ENCODE measurements at regions not wholly inside any gene's neighbourhood (a gene's known extent, or its start where the extent isn't known, plus 50 kb on each side); places are given as distances from the start of the nearest gene placed in this dataset.

- Histone ChIP-seq H3K27me3 (no peaks in the 10 kb centered on the region), H3K36me3 (no peaks in the 10 kb centered on the region), H3K4me1 (no peaks in the 10 kb centered on the region), H3K27ac (peak overlapping the region in 1 of 12 donors; percentile 72), H3K9me3 (no peaks in the 10 kb centered on the region), H3K4me3 (no peak overlapping the region)
- no peak for TF ChIP-seq POLR2A (IDR thresholded peaks at IDR 0.05)
- TF ChIP-seq, protein P1, sequence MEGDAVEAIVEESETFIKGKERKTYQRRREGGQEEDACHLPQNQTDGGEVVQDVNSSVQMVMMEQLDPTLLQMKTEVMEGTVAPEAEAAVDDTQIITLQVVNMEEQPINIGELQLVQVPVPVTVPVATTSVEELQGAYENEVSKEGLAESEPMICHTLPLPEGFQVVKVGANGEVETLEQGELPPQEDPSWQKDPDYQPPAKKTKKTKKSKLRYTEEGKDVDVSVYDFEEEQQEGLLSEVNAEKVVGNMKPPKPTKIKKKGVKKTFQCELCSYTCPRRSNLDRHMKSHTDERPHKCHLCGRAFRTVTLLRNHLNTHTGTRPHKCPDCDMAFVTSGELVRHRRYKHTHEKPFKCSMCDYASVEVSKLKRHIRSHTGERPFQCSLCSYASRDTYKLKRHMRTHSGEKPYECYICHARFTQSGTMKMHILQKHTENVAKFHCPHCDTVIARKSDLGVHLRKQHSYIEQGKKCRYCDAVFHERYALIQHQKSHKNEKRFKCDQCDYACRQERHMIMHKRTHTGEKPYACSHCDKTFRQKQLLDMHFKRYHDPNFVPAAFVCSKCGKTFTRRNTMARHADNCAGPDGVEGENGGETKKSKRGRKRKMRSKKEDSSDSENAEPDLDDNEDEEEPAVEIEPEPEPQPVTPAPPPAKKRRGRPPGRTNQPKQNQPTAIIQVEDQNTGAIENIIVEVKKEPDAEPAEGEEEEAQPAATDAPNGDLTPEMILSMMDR (IDR thresholded peaks at IDR 0.05), result no peak
- intact Hi-C loops (cut with DNase I), result no loop called here
- WGBS, 4 donors, result 58 to 71% (median 63%) methylated on average over 9 of the region's 9 CpGs
- DNase-seq (no peak), ATAC-seq (no peak)
Observed at GRCh38 chr4:156137679-156138473, 184.2 kb upstream of the CTSO start.

DNA sequence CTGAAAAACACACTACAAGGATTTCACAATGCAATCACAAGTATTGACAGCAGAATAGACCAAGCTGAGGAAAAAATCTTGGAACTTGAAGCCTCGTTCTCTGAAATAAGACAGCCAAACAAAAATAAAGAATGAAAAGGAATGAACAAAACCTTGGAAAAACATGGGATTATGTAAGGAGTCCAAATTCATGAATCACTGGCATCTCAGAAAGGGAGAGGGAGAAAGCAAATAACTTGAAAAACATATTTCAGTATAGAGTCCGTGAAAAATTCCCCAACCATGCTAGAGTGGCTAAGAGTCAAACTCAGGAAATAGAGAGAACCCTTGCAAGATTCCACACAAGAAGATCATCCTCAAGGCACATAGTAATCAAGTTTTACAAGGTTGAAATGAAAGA is 178.5 kb upstream of the CTSO start:
- Histone ChIP-seq H3K27me3 (no peaks in the 10 kb centered on the region), H3K27ac (no peak overlapping the region), H3K4me1 (no peaks in the 10 kb centered on the region), H3K36me3 (no peaks in the 10 kb centered on the region), H3K4me3 (no peak overlapping the region), H3K9me3 (no peaks in the 10 kb centered on the region)
- ATAC-seq, result no peak
- intact Hi-C loops (cut with DNase I), result no loop called here
- no peak for DNase-seq
- 79 to 92% (median 83%) methylated on average over 2 of the region's 2 CpGs for WGBS, 4 donors
- TF ChIP-seq, protein P1 (IDR thresholded peaks at IDR 0.05), result no peak
- TF ChIP-seq POLR2A (IDR thresholded peaks at IDR 0.05), result no peak

GRCh38 chr4:156128616-156129015 is 174.9 kb upstream of the CTSO start:
- Histone ChIP-seq H3K27ac (no peak overlapping the region), H3K27me3 (no peaks in the 10 kb centered on the region), H3K36me3 (no peaks in the 10 kb centered on the region), H3K9me3 (peaks cover 0 to 22% (median 5%) of the 10 kb centered on the region in 12 donors), H3K4me1 (no peaks in the 10 kb centered on the region), H3K4me3 (no peak overlapping the region)
- TF ChIP-seq, protein P1 (IDR thresholded peaks at IDR 0.05), result no peak
- TF ChIP-seq POLR2A (IDR thresholded peaks at IDR 0.05), result no peak
- no peak for DNase-seq
- intact Hi-C loops (cut with DNase I), result no loop called here
- ATAC-seq, result no peak
- 34 to 46% (median 44%) methylated on average over 1 of the region's 1 CpG for WGBS, 4 donors

DNA sequence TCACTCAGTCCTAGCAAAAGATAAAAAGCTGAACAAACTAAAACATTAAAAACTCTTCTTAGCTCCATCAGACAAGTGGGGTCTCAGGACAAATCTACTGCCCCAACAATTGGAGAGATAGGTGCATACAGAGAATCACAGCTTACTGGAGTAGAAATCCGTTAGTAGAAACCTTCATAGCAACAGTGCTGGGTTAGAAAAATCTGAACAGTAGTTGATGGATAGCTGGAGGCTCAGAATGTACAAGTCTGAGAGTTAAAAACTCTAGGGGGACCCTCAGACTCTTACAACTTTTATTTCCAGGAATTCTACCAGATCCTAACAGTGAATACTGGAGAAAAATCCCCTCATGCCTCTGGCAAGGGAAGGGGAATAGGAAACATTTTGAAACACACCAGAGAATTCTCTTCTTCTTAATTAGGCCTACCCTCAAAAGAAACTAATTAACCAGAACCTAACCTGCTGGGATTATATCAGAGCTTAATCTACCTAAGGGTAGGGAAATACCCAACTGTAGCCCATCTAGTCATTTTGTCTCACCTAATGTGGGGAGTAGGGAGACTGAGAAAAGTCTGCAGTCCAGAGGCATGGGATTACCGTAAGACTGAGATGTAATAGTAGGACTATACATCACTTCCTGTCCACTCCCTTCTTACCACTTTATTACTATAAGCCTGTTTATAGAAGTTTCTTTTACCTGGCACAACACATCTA is 165.0 kb upstream of the CTSO start:
- no peak for TF ChIP-seq POLR2A (IDR thresholded peaks at IDR 0.05)
- TF ChIP-seq, protein P1 (IDR thresholded peaks at IDR 0.05), result no peak
- H3K27me3 ChIP-seq, result no peaks in the 10 kb centered on the region
- ATAC-seq (no peak), DNase-seq (no peak)
- whole genome bisulfite sequencing, 4 donors, result 51 to 79% (median 72%) methylated on average over 2 of the region's 2 CpGs
- no peak overlapping the region for H3K4me3 ChIP-seq
- no peak overlapping the region for H3K27ac ChIP-seq
- no peaks in the 10 kb centered on the region for H3K36me3 ChIP-seq
- intact Hi-C loops (cut with DNase I), result no loop called here
- H3K9me3 ChIP-seq, result peaks cover 0 to 5% (median 0%) of the 10 kb centered on the region in 12 donors
- no peaks in the 10 kb centered on the region for H3K4me1 ChIP-seq
